Esophagus muscularis mucosa (tissue), 3 donors: ENCODE measurements at regions not wholly inside any gene's neighbourhood (a gene's known extent, or its start where the extent isn't known, plus 50 kb on each side); places are given as distances from the start of the nearest gene placed in this dataset.

Experiments used
- CTCF ChIP-seq, 3 experiments: fragments of 200-600 bp in 2 of 3; fragments of 450-650 bp in 1 of 3; sonication (generic) in 2 of 3; IDR thresholded peaks; one replicate each; pipeline ENCODE4 v1.5.1; 2017 to 2019; ENCODE audit warnings: antibody characterized with exemption in 3 of 3, mild to moderate bottlenecking in 2 of 3, moderate library complexity in 1 of 3
- POLR2A ChIP-seq: fragments of 450-650 bp; IDR thresholded peaks from one replicate; pipeline ENCODE4 v1.6.1; 2017; ENCODE audit warnings: antibody characterized with exemption, moderate library complexity, mild to moderate bottlenecking, low read depth

- TF ChIP-seq CTCF (IDR thresholded peaks at IDR 0.05) (no peak), POLR2A (no peak)
These were observed 62.1 kb upstream of the RIPOR2 start for GRCh38 chr6:24997905-24998304.
